ENCODE measurements at regions not wholly inside any gene's neighbourhood (a gene's known extent, or its start where the extent isn't known, plus 50 kb on each side); places are given as distances from the start of the nearest gene placed in this dataset.

GRCh38 chr2:78540255-78540654, 485.2 kb upstream of the REG3G start:
- TF ChIP-seq CTCF (IDR thresholded peaks at IDR 0.05) (no peak), POLR2A (IDR thresholded peaks at IDR 0.05) (no peak)

Measured in transverse colon (tissue), 3 donors.